HG02798 (cell line): ENCODE measurements at regions not wholly inside any gene's neighbourhood (a gene's known extent, or its start where the extent isn't known, plus 50 kb on each side); places are given as distances from the start of the nearest gene placed in this dataset.

ENCODE experiments used
- ATAC-seq: cut with Tn5 transposase; IDR thresholded peaks from one replicate; pipeline ENCODE4 v1.9.1; 2021; ENCODE audit warnings: mild to moderate bottlenecking; ENCODE audit not compliant: unreplicated experiment, poor library complexity

DNA sequence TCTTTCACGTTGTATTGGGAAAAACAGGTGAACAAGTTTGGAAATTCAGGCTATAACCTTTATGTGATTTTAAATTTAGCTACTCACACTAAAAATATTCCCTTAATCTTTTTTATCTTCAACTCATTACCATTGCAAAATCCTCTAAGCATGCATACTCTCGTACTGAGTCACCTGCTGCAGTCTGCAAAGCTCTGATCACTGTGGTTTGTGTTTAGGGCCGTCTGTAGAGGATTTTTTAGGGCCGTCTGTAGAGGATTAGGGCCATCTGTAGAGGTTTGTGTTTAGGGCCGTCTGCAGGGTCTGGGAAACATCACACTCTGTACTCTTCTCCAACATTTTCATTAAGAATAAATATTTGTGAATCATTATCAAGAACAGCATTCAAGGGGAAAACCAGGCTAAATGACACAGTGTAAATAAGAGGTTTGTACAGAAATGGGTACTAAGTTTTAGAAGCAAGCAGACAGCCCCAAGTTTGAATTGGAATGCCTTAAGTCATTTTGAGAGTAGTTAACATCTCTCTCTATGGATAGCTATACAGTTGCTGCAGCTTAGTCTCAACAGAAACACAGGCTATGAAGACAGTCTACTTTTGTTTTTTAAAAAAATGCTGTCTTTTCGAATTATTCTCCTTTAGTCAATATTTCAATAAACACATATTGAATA lies 155.0 kb upstream of the TSLP start:
- ATAC-seq = peak; percentile 85

DNA sequence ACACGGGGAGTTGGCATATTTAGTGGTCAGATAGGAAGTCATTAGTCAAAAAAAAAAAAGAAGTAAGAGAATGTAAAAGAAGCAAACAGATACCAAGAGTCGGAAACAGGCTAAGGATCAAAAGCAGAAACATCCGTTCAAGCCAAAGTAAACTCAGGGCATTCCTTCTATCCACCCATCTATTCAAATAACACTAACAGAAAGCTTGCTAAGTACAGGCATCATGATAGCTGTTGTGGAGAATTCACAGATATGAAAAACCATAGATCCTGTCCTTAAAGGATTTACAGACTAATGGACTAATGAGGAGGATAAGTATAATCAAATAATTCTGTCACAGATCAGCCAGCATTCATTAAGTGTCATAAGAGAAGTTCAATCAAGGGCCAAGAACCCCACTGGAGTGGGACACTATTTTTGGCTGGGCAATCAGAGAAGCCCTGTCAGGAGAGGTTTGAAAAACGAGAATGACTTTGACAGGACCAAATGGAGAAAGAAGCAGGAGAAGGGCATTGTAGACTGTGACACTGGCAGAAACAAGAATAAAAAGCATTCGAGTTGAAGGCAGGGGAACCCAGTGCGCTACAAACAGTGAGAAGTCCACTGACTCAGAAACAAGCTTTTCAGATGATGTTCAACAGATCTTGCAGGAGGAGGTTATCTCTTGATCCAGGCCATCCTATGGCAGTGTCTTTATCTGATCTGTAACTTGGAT lies 154.2 kb upstream of the TSLP start:
- ATAC-seq = no peak

DNA sequence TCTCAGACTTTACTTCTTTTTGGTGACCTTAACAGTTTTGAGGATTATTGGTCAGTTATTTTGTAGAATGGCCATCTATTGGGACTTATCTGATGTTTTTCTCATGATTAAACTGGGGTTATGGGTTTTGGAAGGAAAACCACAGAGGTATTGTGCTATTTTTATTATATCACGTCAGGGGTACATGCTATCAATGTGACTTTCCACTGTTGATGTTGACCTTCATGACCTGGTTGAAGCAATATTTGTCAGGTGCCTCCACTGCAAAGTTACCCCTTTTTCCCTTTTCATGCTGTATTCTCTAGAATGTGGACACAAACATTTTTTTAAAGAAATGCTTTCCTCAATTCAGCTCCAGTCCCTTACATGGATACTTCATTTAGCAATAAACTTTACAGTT lies 152.8 kb upstream of the TSLP start:
- no peak for ATAC-seq

DNA sequence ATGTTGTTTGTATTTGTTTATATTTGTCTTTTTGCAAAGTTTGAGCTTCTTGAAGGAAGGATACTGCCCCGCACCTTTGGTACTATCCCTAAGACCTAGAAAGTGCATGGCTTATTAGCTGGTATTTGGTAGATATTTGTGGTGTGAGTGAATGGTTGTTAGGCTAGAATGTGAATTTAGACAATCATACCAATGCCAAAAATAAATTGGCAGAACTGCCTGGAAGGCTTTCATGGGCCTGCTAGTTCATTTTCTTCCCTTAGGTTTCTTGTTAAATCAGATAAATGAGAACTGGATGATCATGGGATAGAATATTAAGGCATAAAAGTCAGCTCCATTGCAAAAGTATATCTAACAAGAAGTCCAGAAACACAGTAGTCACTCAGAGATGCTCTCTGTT lies 147.5 kb upstream of the TSLP start:
- ATAC-seq = no peak

DNA sequence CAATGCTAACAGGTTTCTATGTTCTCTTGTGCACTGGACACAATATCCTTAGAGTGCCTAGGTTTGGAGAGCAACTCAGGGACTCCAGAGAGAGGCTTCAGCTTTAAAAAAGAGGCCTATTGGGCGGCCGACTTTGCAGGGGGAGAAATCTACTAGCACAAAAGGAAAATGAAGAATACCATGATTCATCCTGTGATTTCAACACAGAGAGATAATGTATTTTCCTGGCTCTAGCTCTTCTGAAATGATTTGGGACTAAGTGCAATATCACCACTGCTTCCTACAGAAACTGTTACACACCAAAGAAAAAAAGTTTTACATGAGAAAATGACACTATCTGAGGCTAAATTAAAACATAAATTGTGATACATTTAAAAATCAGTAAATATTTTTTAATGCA lies 146.1 kb upstream of the TSLP start:
- ATAC-seq = no peak

DNA sequence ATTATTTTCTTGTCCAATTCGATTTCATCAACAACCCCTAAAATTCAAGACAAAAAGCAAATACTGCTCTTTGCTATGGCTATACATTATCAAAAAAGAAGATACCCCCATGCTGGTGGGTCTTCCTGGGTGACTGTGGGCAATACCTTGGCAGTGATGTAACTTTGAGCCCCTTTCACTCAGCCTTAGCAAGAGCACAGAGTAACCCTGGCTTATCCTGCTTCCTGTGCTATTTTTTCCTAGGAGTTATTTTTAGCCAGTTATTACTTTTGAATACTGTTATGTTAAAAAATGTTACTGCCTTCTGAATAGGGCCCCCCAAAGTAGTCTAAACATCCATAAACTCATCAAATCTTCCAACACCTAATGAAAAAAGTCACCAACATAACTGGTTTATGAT lies 145.6 kb upstream of the TSLP start:
- no peak for ATAC-seq

DNA sequence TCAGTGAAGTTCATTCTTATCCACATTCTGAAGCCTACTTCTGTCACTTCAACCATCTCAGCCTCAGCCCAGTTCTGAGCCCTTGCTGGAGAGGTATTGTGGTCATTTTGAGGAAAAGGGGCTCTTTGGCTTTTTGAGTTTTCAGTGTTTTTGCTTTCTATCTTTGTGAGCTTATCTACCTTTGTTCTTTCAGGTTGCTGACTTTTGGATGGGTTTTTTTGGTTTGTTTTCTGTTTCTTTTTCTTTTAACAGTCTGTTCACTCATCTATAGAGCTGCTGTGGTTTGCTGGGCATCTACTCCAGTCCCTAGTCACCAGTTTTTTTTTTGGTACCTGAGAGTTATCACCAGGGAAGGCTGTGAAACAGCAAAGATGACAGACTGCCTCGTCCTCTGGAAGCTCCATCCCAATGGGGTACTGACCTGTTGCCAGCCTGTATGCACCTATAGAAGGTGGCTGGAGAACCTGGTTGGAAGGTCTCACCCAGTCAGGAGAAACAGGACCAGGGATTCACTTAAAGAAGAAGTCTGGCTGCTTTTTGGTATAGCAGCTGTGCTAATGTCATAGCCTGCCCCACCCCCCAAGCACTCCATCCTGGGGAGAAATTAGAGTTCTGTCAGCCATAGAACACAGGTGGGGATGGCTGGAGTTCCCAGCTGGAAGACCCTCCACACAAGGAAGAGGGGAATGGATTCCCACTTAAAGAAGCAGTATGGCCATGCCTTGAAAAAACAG lies 138.6 kb upstream of the TSLP start:
- ATAC-seq = peak; percentile 95

DNA sequence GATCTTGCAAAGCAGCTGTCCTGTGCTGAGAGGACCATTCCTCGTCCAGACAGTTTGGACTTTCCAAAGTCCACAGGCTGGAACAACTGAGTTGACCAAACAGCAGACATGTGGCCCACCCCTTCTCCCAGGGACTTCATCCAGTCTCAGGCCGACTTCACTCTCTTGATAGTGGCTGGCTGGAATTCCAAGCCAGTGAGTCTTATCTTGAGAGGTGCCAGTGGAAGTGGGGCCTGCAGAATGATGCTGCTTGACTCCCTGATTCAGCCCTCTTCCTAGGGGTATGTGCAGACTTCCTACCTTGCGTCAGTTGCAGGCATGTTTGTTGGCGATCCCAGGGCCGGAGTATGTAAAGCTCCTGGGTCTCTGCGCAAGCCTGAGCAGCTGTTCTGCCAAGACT lies 131.4 kb upstream of the TSLP start:
- no peak for ATAC-seq

DNA sequence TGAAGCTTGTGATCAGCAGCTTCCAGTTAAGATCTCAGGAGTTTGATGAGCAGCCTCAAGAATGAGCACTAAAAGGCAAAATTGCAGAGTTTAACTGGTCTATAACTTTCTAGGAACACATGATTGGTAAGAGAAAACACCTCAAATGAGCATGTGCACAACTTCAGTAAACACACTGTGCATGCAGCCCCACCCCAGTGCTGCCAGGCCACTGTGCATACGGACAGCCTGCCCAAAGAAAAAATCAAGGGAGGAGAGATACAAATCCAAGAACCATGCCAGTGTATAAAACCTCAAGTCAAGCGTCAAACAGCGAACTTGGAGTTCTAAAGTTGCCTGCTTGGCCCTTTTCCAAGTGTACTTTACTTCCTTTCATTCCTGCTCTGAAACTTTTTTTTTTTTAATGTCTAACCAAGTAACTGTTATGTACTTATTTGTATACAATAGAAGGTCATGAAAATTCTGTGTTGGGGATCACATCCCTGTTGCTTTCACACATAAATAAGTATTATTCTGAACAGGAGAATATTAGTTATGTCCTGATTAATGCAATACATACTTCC lies 125.6 kb upstream of the TSLP start:
- ATAC-seq = no peak

DNA sequence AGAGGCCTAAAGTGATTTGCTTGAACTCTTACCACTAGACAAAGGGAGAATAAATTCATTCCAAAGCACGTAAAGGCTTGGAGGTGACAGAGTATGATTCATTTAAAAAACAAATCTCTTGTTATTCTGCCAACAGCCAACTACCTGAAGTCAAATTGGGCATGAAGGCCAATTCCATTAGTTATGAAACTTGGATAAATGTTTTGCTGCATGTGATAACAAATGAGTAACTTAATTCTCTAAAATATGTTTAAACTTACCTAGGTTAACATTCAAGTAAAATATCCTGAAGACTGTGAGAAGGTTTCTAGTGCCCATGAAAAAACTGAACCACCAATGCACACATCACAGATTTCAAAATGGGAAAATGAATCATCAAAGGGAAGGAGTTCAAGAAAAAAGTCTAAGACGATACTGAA lies 120.1 kb upstream of the TSLP start:
- no peak for ATAC-seq

DNA sequence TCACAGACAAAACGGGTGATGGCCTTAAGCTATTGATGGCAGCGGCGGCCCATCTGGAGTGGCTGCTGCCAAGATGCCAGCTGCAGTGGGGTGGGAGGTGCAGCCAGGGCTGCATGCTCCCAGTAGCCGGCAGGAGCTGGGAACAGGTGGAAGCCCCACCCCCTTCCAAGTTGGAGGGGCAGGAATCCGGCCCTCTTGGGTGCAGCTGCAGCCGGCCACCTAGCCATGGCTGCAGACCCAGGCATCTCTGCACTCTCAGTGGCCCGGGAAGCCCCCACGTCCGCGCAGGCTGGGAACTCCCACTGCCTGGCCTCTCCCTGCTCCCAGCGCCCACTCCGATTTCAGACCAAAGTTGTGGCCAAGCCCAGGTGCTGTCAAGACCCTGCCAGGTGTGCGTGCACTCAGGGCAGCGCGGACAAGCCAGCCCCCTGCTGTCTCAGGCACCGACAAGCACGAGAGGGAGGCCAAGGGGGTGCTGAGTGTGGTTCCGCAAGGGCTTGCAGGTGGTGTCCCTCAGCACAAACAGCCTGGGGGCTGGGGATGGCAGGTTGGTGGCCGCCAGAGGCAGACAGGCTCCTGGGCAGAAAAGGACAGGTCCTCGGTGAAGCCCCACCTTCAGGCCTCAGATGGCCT lies 115.1 kb upstream of the TSLP start:
- ATAC-seq = no peak

DNA sequence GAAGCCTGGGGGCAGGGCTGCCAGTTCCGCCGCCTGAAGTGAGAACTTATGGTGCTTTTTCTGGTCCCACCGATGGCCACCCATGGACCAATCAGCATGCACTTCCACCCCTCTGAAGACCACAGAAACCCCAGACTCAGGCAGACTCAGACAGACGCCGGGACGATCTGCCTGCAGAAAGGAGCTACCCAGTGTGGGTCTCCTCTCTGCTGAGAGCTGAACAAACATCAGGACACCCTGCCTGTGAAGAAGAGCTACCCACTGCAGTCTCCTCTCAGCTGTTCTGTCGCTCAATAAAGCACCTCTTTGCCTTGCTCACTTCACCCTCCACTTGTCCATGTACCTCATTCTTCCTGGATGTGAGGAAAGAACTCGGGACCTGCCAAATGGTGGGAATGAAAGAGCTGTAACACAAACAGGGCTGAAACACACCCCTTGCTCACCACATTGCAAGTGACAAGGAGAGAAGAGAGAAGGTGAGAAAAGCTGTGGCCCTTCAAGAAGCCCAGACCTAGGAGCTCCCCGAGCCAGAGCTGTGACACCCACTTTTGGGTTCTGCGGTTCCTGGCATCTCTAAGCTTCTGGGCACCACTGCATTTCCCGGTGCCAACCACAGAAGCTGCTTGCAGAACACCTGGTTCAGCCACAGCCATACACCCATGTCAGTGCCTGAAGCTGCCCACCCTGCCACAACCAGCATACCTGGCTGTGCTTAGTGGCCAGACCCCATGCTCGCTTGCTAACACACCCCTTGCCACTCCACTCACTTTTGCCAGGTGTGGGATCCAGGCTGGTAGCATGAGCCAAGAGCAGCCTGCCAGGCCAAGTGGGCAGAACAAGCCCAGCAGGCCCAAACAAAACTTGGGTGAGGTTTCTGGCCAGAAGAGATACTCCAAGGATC lies 114.3 kb upstream of the TSLP start:
- no peak for ATAC-seq

DNA sequence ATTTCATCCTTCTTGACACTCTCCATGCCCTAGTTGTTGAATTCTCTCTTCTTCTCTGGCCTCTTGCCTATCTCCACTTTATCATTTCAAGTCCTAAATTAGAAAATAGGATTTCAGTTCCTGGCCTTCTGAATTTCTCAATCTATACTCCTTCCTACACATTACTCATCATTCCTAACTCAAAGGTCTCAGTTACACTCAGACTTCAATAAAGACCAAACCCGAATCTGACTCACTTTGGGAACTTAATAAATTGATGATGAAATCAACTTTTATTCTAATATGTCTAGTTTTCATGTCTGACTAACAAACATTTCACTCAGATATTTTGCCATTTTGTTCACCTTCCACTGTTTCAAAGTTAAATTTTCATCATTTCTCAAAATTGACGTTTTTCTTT lies 113.6 kb upstream of the TSLP start:
- ATAC-seq = no peak

DNA sequence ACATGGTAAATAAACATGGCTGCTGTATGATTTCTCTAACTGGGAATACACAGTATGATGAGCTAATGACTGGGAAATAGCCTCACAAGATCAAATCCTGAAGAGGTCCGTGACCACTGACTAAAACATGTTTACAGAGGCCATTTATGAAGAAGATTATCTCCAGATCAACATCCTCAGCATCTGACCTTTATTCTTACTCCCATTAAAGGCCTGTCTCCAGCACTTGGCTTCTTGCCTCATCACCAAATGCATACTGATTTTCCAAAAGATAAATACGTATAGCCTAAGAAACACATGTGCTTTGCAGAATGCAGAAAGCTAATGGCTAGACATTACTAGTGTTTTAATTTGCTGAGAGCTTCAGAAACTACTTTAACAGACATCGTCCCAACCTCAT lies 108.0 kb upstream of the TSLP start:
- no peak for ATAC-seq

DNA sequence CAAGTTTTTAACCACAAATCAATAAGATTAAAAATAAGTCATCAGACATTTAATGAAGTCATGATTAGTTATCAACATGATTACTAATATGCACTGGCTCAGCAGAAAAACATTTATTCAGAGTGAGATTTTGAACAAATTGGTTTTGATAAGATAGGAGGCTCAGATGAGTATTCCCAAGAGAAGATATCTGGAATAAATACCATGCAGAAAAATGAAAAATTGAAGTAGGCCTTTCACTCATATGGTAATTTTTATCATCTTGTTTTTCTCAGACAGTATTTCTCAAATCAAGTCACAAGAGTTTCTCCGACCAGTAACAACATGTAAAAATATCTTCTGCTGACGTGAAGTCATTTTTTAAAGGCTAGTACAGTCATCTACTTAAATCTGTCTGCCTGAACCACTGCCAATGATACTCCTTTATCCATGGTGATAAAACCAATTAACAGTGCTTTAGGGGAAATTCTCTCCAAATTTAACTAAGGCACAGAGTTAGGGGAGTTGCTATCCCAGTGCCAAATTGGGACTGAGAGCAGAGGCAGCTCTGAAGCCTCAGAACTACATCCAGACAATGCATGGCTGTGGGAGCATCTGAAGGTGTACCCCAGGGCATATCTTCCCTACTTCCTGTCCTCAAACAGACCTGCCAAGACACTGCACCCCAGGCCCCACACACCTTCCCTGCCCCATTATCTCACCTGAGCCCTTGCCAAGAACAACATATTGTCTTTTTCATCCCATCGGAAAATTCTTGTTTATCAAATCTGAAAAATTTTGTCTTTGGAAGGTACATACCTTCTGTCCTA lies 105.5 kb upstream of the TSLP start:
- ATAC-seq = no peak

DNA sequence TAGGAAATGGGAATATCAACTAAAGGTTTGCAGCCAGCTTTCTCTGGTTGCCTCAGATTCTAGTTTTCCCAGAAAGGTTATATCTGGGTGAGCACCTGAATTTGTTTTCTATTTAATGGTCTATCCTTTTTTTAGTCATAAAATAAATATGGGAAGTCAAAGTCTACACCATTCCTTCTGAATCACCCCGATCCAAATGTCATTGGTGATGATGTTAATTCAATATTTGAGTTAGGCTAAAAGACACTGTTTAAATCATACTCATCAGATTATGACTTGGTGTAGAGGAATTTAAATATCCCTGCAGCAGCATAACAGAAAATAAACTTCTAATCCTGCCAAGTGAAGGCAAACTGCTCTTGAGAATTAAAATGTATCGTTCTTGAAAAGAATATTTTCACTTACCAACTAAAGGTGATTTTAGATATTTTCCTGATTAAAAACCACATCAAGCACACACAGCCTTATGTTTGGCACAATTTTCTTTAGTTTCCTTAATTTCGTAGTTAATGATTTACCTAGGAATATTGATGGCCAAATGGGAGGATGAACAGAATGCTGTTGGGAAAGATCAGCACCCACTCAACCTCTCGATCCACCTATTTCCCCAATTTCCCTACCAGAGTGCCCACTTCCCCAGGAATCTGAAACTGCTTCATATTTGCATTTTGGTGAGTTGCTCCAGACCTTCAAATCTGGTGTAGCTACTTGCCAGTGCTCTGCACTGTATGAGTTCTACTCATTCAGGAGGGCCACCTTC lies 103.1 kb upstream of the TSLP start:
- no peak for ATAC-seq

DNA sequence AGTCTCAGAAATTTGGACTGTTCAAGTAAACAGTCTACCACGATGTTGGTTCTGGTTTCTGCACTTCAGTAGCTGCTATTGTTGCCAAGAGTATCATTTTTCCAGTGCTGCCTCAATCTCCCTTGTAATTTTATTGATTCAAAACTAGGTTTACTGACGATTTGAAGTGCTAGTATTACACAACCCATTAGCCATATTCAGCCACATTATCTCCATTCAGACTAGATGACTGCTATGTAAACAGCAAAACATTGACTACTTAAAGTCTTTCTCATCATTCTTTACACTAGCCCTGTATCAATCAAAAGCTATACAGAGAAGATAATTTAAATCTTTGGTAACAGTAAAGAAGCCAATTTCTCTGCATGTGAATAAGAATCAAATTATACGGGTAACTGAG lies 102.0 kb upstream of the TSLP start:
- ATAC-seq = no peak

DNA sequence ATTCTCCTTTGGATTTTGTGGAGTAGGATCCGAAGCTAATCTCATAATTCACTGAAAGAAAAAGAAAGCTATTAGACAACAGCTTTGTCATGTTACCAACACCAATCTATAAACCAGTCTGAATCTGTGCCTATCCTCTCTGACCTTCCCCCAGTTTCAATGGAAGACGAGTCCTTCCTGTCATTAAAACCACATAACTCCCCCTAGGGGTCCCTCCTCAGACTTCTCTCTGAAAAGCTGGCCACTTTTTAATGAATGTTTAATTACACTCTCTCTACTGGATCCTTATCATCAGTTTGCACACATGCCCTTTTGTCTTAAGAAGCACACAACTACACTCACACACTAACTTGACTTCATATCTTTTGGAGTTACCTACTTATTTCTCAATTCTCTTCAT lies 98.0 kb upstream of the TSLP start:
- no peak for ATAC-seq
